Liver (tissue), 8 donors: ENCODE measurements at regions not wholly inside any gene's neighbourhood (a gene's known extent, or its start where the extent isn't known, plus 50 kb on each side); places are given as distances from the start of the nearest gene placed in this dataset.

ENCODE experiments used
- DNase-seq: peaks from one replicate; pipeline ENCODE4 v3.0.0-alpha.2; 2017; ENCODE audit warnings: low spot score
- H3K27ac ChIP-seq, 2 donors: one replicate each; pipeline ENCODE4 v1.7.0; 2013; ENCODE audit warnings: inconsistent platforms in 2 of 2, low read length in 2 of 2, control low read depth in 1 of 2, low read depth in 1 of 2, mild to moderate bottlenecking in 1 of 2
- H3K27me3 ChIP-seq, 4 donors: one replicate each; pipeline versions ENCODE4 v1.6.1 to v1.7.0; 2013; ENCODE audit warnings: low read length in 3 of 4, inconsistent platforms in 1 of 4, mild to moderate bottlenecking in 1 of 4, moderate library complexity in 1 of 4; ENCODE audit not compliant: control insufficient read depth in 4 of 4, insufficient read depth in 4 of 4
- H3K36me3 ChIP-seq, 4 donors: one replicate each; pipeline versions ENCODE4 v1.6.1 to v1.7.0; 2013; ENCODE audit warnings: low read length in 3 of 4, mild to moderate bottlenecking in 3 of 4, low read depth in 1 of 4, moderate library complexity in 1 of 4; ENCODE audit not compliant: control insufficient read depth in 4 of 4, insufficient read depth in 3 of 4
- H3K4me1 ChIP-seq, 4 donors: one replicate each; pipeline versions ENCODE4 v1.6.1 to v1.7.0; 2013; ENCODE audit warnings: low read length in 3 of 4, mild to moderate bottlenecking in 3 of 4, moderate library complexity in 1 of 4; ENCODE audit not compliant: control insufficient read depth in 4 of 4, insufficient read depth in 4 of 4
- H3K4me3 ChIP-seq, 3 donors: one replicate each; pipeline versions ENCODE4 v1.6.1 to v1.7.0; 2013; ENCODE audit warnings: low read length in 3 of 3, control low read depth in 1 of 3, low read depth in 1 of 3, mild to moderate bottlenecking in 1 of 3
- H3K9ac ChIP-seq, 2 donors: one replicate each; pipeline ENCODE4 v1.7.0; 2013; ENCODE audit warnings: low read length in 2 of 2, mild to moderate bottlenecking in 2 of 2, moderate library complexity in 2 of 2, control low read depth in 1 of 2, low read depth in 1 of 2
- H3K9me3 ChIP-seq, 4 donors: one replicate each; pipeline versions ENCODE4 v1.6.1 to v1.7.0; 2013; ENCODE audit warnings: low read length in 3 of 4; ENCODE audit not compliant: control insufficient read depth in 4 of 4
- ATF3 ChIP-seq: IDR thresholded peaks from 2 replicates; pipeline ENCODE4 v1.6.1; 2016; ENCODE audit warnings: antibody characterized with exemption
- CTCF ChIP-seq: fragments of 150-350 bp; IDR thresholded peaks from 2 replicates; pipeline ENCODE4 v1.5.1; 2017; ENCODE audit warnings: improper control_type of control experiment, low read depth, low read length; ENCODE audit not compliant: missing input control
- EGR1 ChIP-seq, 2 donors: IDR thresholded peaks; 2 replicates each; pipeline ENCODE4 v1.6.1; 2016 to 2018; ENCODE audit warnings: antibody characterized with exemption in 2 of 2, low read depth in 2 of 2
- FOXA1 ChIP-seq: IDR thresholded peaks from 2 replicates; pipeline ENCODE4 v1.6.1; 2016; ENCODE audit warnings: antibody characterized with exemption
- FOXA2 ChIP-seq: IDR thresholded peaks from 2 replicates; pipeline ENCODE4 v1.6.1; 2016; ENCODE audit warnings: antibody characterized with exemption
- GABPA ChIP-seq, 2 donors: IDR thresholded peaks in 1 of 2; conservative IDR thresholded peaks in 1 of 2; 2 replicates each; pipeline ENCODE4 v1.6.1; 2016; ENCODE audit warnings: antibody characterized with exemption in 2 of 2, mild to moderate bottlenecking in 1 of 2, moderate library complexity in 1 of 2
- HNF4A ChIP-seq, 2 donors: conservative IDR thresholded peaks; 2 replicates each; pipeline ENCODE4 v1.6.1; 2016; ENCODE audit warnings: antibody characterized with exemption in 2 of 2, mild to moderate bottlenecking in 2 of 2
- HNF4G ChIP-seq: IDR thresholded peaks from 2 replicates; pipeline ENCODE4 v1.6.1; 2016; ENCODE audit warnings: antibody characterized with exemption
- JUND ChIP-seq, 2 donors: IDR thresholded peaks; 2 replicates each; pipeline ENCODE4 v1.6.1; 2016; ENCODE audit warnings: antibody characterized with exemption in 2 of 2
- MAX ChIP-seq: IDR thresholded peaks from 2 replicates; pipeline ENCODE4 v1.6.1; 2016; ENCODE audit warnings: antibody characterized with exemption
- NR2F2 ChIP-seq: IDR thresholded peaks from 2 replicates; pipeline ENCODE4 v1.6.1; 2016; ENCODE audit warnings: antibody characterized with exemption
- RAD21 ChIP-seq, 2 donors: IDR thresholded peaks; 2 replicates each; pipeline ENCODE4 v1.6.1; 2016; ENCODE audit warnings: antibody characterized with exemption in 2 of 2, mild to moderate bottlenecking in 2 of 2
- REST ChIP-seq: IDR thresholded peaks from 2 replicates; pipeline ENCODE4 v1.6.1; 2016; ENCODE audit warnings: antibody characterized with exemption, mild to moderate bottlenecking
- RXRA ChIP-seq, 2 donors: IDR thresholded peaks; 2 replicates each; pipeline ENCODE4 v1.6.1; 2017 to 2018; ENCODE audit warnings: antibody characterized with exemption in 2 of 2, mild to moderate bottlenecking in 1 of 2
- SP1 ChIP-seq: IDR thresholded peaks from 2 replicates; pipeline ENCODE4 v1.6.1; 2018; ENCODE audit warnings: antibody characterized with exemption, mild to moderate bottlenecking
- TAF1 ChIP-seq: conservative IDR thresholded peaks from 2 replicates; pipeline ENCODE4 v1.6.1; 2016; ENCODE audit warnings: antibody characterized with exemption, mild to moderate bottlenecking
- YY1 ChIP-seq: IDR thresholded peaks from 2 replicates; pipeline ENCODE4 v1.6.1; 2016; ENCODE audit warnings: antibody characterized with exemption, mild to moderate bottlenecking
- ZBTB33 ChIP-seq: IDR thresholded peaks from 2 replicates; pipeline ENCODE4 v1.6.1; 2016; ENCODE audit warnings: antibody characterized with exemption
- WGBS: extraction: QIAGEN DNeasy Blood & Tissue Kit; methylation state at CpG from one replicate; pipeline ENCODE4 v1.1.7; 2013; 5-methylcytosine and 5-hydroxymethylcytosine counted together
- donor health status: healthy.
- donor health status: healthy.
- donor health status: healthy.
- donor health status: healthy.
- donor health status: healthy.

- no peak for DNase-seq
- Histone ChIP-seq H3K27ac (no peak overlapping the region), H3K4me1 (no peaks in the 10 kb centered on the region), H3K9me3 (peaks cover 0 to 1% (median 0%) of the 10 kb centered on the region in 4 donors), H3K27me3 (no peaks in the 10 kb centered on the region), H3K36me3 (no peaks in the 10 kb centered on the region), H3K9ac (no peak overlapping the region), H3K4me3 (no peak overlapping the region)
- no peak for TF ChIP-seq HNF4A (conservative IDR thresholded peaks at IDR 0.05)
- no peak for TF ChIP-seq SP1
- TF ChIP-seq RXRA (IDR thresholded peaks at IDR 0.05): no peak
- no peak for TF ChIP-seq YY1
- TF ChIP-seq GABPA (IDR thresholded peaks at IDR 0.05 in 1 of 2, conservative IDR thresholded peaks at IDR 0.05 in 1 of 2): no peak
- TF ChIP-seq EGR1 (IDR thresholded peaks at IDR 0.05; ENCODE audit: low read depth in 2 of 2): no peak
- TF ChIP-seq ATF3: no peak
- TF ChIP-seq FOXA1: no peak
- 5% methylated on average over 11 of the region's 11 CpGs for WGBS
Observed at GRCh38 chrX:850471-850916, 219.9 kb downstream of the SHOX start.

- H3K4me1 ChIP-seq: no peaks in the 10 kb centered on the region
- no peaks in the 10 kb centered on the region for H3K36me3 ChIP-seq
- no peaks in the 10 kb centered on the region for H3K9me3 ChIP-seq
- H3K27ac ChIP-seq: no peak overlapping the region
- no peaks in the 10 kb centered on the region for H3K27me3 ChIP-seq
- TF ChIP-seq GABPA (IDR thresholded peaks at IDR 0.05 in 1 of 2, conservative IDR thresholded peaks at IDR 0.05 in 1 of 2) (no peak), MAX (no peak), NR2F2 (no peak), HNF4A (conservative IDR thresholded peaks at IDR 0.05) (no peak), FOXA1 (no peak), FOXA2 (no peak), RXRA (IDR thresholded peaks at IDR 0.05) (no peak), JUND (IDR thresholded peaks at IDR 0.05) (no peak), EGR1 (IDR thresholded peaks at IDR 0.05; ENCODE audit: low read depth in 2 of 2) (no peak), HNF4G (no peak), CTCF (no peak), REST (no peak), TAF1 (no peak), SP1 (no peak), ZBTB33 (no peak), YY1 (no peak), ATF3 (no peak), RAD21 (IDR thresholded peaks at IDR 0.05) (no peak)
- H3K9ac ChIP-seq: no peak overlapping the region
- DNase-seq: no peak
- H3K4me3 ChIP-seq: no peak overlapping the region
- 42% methylated on average over 6 of the region's 6 CpGs for WGBS
Observed at GRCh38 chrX:848386-848785, 217.8 kb downstream of the SHOX start.
